ENCODE measurements at regions not wholly inside any gene's neighbourhood (a gene's known extent, or its start where the extent isn't known, plus 50 kb on each side); places are given as distances from the start of the nearest gene placed in this dataset.

GRCh38 chr2:234202601-234203000, 152.1 kb downstream of the SPP2 start:
- no peak for TF ChIP-seq POLR2AphosphoS5 (IDR thresholded peaks at IDR 0.05; ENCODE audit: low read depth, low read length)
- TF ChIP-seq POLR2A (IDR thresholded peaks at IDR 0.05; ENCODE audit: low read depth, low read length) = no peak
